ENCODE measurements at regions not wholly inside any gene's neighbourhood (a gene's known extent, or its start where the extent isn't known, plus 50 kb on each side); places are given as distances from the start of the nearest gene placed in this dataset.

- TF ChIP-seq EP300 (IDR thresholded peaks at IDR 0.05; ENCODE audit: low read depth in 2 of 2, low read length in 2 of 2) (no peak), EP300 (CRISPR knock-in tag; IDR thresholded peaks at IDR 0.05; ENCODE audit: borderline replicate concordance) (no peak), POLR2A (IDR thresholded peaks at IDR 0.05; ENCODE audit: insufficient read depth in 1 of 2, low read depth in 2 of 2, low read length in 2 of 2) (no peak), ZNF282 (IDR thresholded peaks at IDR 0.05; ENCODE audit: partially characterized antibody) (no peak), NFKBIZ (CRISPR knock-in tag; IDR thresholded peaks at IDR 0.05) (no peak), HMGXB4 (CRISPR knock-in tag; IDR thresholded peaks at IDR 0.05; ENCODE audit: borderline replicate concordance in 1 of 2, low read depth in 1 of 2) (no peak), ZNF549 (CRISPR knock-in tag; IDR thresholded peaks at IDR 0.05) (no peak), TCF12 (IDR thresholded peaks at IDR 0.05) (no peak), TCF12 (CRISPR knock-in tag; IDR thresholded peaks at IDR 0.05) (no peak), CAMTA2 (CRISPR knock-in tag; IDR thresholded peaks at IDR 0.05; ENCODE audit: borderline replicate concordance) (no peak)
Observed at GRCh38 chr1:229155472-229155871, 115.4 kb upstream of the RAB4A start.

Data from HepG2 (cell line).